Right lobe of liver (tissue), 6 donors: ENCODE measurements at regions not wholly inside any gene's neighbourhood (a gene's known extent, or its start where the extent isn't known, plus 50 kb on each side); places are given as distances from the start of the nearest gene placed in this dataset.

Experiments
- ATAC-seq, 4 donors: fragments of 200-7000 bp; cut with Tn5 transposase; one replicate each; pipeline ENCODE4 v1.9.1; 2020; ENCODE audit warnings: mild to moderate bottlenecking in 4 of 4, moderate library complexity in 4 of 4
- DNase-seq, 3 donors: peaks; one replicate each; pipeline ENCODE4 v3.0.0-alpha.2; 2020
- H3K27ac ChIP-seq, 3 donors: fragments of 200-600 bp; one replicate each; pipeline ENCODE4 v1.8.0; 2022
- H3K27me3 ChIP-seq, 2 donors: fragments of 200-600 bp; one replicate each; pipeline ENCODE4 v1.8.0; 2022
- H3K36me3 ChIP-seq, 4 donors: fragments of 200-600 bp; sonication (generic) in 1 of 4; one replicate each; pipeline versions ENCODE4 v1.5.1 to v1.8.0; 2017 to 2022; ENCODE audit warnings: control low read depth in 1 of 4
- H3K4me1 ChIP-seq, 4 donors: fragments of 200-600 bp; sonication (generic) in 1 of 4; one replicate each; pipeline versions ENCODE4 v1.5.1 to v1.8.0; 2017 to 2022; ENCODE audit warnings: control low read depth in 1 of 4
- H3K4me3 ChIP-seq, 3 donors: fragments of 200-600 bp; one replicate each; pipeline ENCODE4 v1.8.0; 2022
- H3K9me3 ChIP-seq, 4 donors: fragments of 200-600 bp; sonication (generic) in 1 of 4; one replicate each; pipeline versions ENCODE4 v1.5.1 to v1.8.0; 2017 to 2022; ENCODE audit warnings: control low read depth in 1 of 4
- POLR2A ChIP-seq: fragments of 450-650 bp; IDR thresholded peaks from one replicate; pipeline ENCODE4 v1.6.1; 2017; ENCODE audit warnings: antibody characterized with exemption, mild to moderate bottlenecking
- WGBS: methylation state at CpG from one replicate; pipeline ENCODE4 v1.1.6; 2018; ENCODE audit warnings: low coverage, low lambda C conversion rate; ENCODE audit not compliant: insufficient coverage; ENCODE audit errors: missing lambda C conversion rate; 5-methylcytosine and 5-hydroxymethylcytosine counted together
- intact Hi-C, 2 donors: fragments of 100-400 bp; cut with DNase I; formaldehyde crosslinking; loops; one replicate each; pipeline versions ENCODE4 v1.11.2 to v1.14.1; 2022
- TF ChIP-seq, protein P1 (sequence below), 4 donors: fragments of 200-600 bp in 3 of 4; fragments of 450-650 bp in 1 of 4; IDR thresholded peaks; one replicate each; pipeline versions ENCODE4 v1.5.1 to v1.8.0; 2016 to 2022; ENCODE audit warnings: antibody characterized with exemption in 4 of 4, mild to moderate bottlenecking in 2 of 4
- donor health status: DM: no; HTN: yes; CAD: no.
- donor health status: DM: no; HTN: no; CAD: no.
- donor health status: DM: no; HTN: no; CAD: no.
- donor health status: DM: no; HTN: yes; CAD: no.
- donor health status: DM: no; HTN: yes; CAD: no.

DNA sequence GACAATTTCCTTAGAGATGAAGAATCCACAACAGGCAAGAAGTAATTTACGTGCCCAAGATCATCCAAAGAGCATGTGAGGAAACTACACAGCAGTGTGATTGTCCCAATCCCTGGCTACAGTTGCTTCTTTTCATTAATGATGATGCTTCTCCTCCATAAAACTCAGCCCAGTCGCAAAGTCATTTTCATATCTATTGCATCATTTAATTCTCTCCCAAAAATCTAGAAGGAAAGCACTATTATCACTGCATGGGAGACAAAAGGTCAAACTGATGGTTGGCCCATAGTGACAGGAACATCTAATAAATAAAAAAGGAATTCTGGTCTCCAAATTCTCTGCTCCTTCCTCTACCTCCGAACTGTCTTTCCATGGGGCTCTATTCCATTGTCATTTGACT is 103.5 kb upstream of the SERP2 start:
- ATAC-seq: no peak
- intact Hi-C loops: no loop called here
- WGBS: 97% methylated on average over 2 of the region's 3 CpGs
- no peak for DNase-seq
- Histone ChIP-seq H3K4me3 (no peak overlapping the region), H3K27me3 (no peaks in the 10 kb centered on the region), H3K27ac (no peak overlapping the region), H3K4me1 (peaks cover 0 to 3% (median 0%) of the 10 kb centered on the region in 4 donors), H3K9me3 (no peaks in the 10 kb centered on the region), H3K36me3 (no peaks in the 10 kb centered on the region)
- TF ChIP-seq, protein P1, sequence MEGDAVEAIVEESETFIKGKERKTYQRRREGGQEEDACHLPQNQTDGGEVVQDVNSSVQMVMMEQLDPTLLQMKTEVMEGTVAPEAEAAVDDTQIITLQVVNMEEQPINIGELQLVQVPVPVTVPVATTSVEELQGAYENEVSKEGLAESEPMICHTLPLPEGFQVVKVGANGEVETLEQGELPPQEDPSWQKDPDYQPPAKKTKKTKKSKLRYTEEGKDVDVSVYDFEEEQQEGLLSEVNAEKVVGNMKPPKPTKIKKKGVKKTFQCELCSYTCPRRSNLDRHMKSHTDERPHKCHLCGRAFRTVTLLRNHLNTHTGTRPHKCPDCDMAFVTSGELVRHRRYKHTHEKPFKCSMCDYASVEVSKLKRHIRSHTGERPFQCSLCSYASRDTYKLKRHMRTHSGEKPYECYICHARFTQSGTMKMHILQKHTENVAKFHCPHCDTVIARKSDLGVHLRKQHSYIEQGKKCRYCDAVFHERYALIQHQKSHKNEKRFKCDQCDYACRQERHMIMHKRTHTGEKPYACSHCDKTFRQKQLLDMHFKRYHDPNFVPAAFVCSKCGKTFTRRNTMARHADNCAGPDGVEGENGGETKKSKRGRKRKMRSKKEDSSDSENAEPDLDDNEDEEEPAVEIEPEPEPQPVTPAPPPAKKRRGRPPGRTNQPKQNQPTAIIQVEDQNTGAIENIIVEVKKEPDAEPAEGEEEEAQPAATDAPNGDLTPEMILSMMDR (IDR thresholded peaks at IDR 0.05): no peak
- no peak for TF ChIP-seq POLR2A

DNA sequence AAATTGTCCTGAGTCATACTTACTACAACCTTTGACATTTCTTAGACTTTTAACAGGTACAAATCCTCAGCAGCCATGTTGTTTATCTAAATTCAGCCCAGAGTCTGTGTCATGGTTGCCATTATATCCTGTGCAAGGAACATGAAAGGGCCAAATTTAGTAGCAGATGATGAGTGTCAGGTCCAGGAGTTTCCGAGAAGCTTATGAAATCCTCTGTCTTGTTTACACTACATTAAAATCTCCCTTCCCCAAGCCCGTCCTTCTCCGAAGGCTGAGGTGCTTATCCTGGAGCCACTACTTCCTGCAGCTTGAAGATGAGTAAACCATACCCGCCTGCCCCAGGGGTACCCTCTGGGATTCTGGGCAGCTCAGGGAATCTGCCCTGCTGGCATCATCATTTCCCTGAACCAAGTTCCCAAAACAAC is 102.6 kb upstream of the SERP2 start:
- ATAC-seq (no peak), DNase-seq (no peak)
- Histone ChIP-seq H3K27ac (no peak overlapping the region), H3K36me3 (no peaks in the 10 kb centered on the region), H3K4me3 (no peak overlapping the region), H3K27me3 (no peaks in the 10 kb centered on the region), H3K4me1 (peaks cover 0 to 6% (median 0%) of the 10 kb centered on the region in 4 donors), H3K9me3 (no peaks in the 10 kb centered on the region)
- intact Hi-C loops: no loop called here
- WGBS: 57% methylated on average over 4 of the region's 4 CpGs
- TF ChIP-seq, protein P1 (IDR thresholded peaks at IDR 0.05): no peak
- TF ChIP-seq POLR2A: no peak

DNA sequence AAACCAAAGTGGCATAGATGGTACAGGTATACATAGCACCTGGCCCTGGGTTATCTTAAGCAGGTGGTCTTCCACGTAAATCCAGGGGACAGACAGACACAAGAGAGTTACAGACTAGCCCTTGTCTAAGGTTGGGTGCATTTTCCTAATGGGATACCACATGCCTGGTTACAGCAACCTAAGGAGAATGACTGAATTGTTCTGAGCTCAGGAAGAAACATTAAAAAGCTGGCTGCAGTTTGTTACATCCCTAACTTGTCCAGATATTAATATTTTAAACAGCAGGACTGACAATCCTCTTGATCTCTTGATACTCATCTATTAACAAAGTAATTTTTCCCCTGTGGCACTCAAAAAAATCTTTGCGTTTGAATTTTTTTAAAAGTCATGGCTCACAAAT is 102.2 kb upstream of the SERP2 start:
- no peak overlapping the region for H3K27ac ChIP-seq
- no peak for TF ChIP-seq POLR2A
- TF ChIP-seq, protein P1 (IDR thresholded peaks at IDR 0.05): no peak
- 89% methylated on average over 1 of the region's 2 CpGs for WGBS
- no peaks in the 10 kb centered on the region for H3K27me3 ChIP-seq
- no peaks in the 10 kb centered on the region for H3K9me3 ChIP-seq
- intact Hi-C loops: no loop called here
- DNase-seq: no peak
- peaks cover 0 to 6% (median 0%) of the 10 kb centered on the region in 4 donors for H3K4me1 ChIP-seq
- H3K4me3 ChIP-seq: no peak overlapping the region
- H3K36me3 ChIP-seq: no peaks in the 10 kb centered on the region
- ATAC-seq: no peak

DNA sequence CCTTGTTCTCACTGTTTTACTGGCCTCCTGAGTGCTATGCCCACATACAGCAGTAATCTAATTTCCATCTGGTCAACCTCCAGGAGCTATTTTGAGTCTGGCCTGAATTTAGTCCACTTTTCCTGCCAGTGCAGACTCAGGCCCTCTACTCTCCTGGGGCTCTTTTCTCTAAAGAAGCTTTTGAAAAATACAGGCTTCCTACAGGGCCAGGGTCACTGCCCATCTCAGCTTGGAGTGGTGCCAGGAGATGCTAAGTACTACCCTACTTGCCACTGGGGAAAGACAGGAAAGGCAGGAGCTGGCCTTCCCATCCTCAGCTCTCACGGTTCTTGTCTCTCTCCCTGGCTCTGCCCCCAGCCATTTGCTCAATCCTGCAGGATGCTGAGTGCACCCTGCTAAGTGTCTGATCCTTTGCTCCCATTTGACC is 101.7 kb upstream of the SERP2 start:
- WGBS: no CpG with 5 or more reads among the region's 1 CpG
- no peak for DNase-seq
- no peak overlapping the region for H3K27ac ChIP-seq
- intact Hi-C loops: no loop called here
- H3K4me3 ChIP-seq: no peak overlapping the region
- no peak for TF ChIP-seq POLR2A
- TF ChIP-seq, protein P1 (IDR thresholded peaks at IDR 0.05): no peak
- no peaks in the 10 kb centered on the region for H3K36me3 ChIP-seq
- no peaks in the 10 kb centered on the region for H3K9me3 ChIP-seq
- no peaks in the 10 kb centered on the region for H3K27me3 ChIP-seq
- ATAC-seq: no peak
- peaks cover 0 to 6% (median 0%) of the 10 kb centered on the region in 4 donors for H3K4me1 ChIP-seq

DNA sequence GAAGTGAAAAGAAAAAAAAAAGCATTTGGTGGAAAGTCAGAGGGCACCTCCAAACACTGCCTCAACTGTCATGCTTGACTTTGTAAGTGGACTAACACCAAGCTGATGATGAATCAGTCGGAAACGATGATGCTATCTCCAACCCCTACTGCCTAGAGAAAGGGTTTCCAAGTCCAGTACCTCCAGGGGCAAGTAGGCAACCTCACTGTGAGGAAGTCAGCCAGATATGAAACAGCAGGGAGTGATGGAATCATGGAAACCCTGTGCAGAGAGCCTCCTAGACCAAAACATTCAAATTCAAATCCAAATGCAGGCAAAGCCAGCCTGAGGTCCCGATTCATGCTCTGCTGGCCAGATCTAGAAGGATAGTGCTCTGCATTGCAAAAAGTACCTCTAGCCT is 100.9 kb upstream of the SERP2 start:
- Histone ChIP-seq H3K4me1 (peaks cover 0 to 7% (median under 1%) of the 10 kb centered on the region in 4 donors), H3K27ac (no peak overlapping the region), H3K36me3 (no peaks in the 10 kb centered on the region), H3K27me3 (no peaks in the 10 kb centered on the region), H3K9me3 (no peaks in the 10 kb centered on the region), H3K4me3 (no peak overlapping the region)
- ATAC-seq: no peak
- intact Hi-C loops: no loop called here
- DNase-seq: no peak
- 93% methylated on average over 2 of the region's 3 CpGs for WGBS
- no peak for TF ChIP-seq POLR2A
- TF ChIP-seq, protein P1 (IDR thresholded peaks at IDR 0.05): no peak
